HG02885 (cell line): ENCODE measurements at regions not wholly inside any gene's neighbourhood (a gene's known extent, or its start where the extent isn't known, plus 50 kb on each side); places are given as distances from the start of the nearest gene placed in this dataset.

Source experiments
- ATAC-seq: cut with Tn5 transposase; IDR thresholded peaks from one replicate; pipeline ENCODE4 v1.9.1; 2021; ENCODE audit warnings: mild to moderate bottlenecking; ENCODE audit not compliant: unreplicated experiment, poor library complexity

GRCh38 chr20:11059659-11060058 lies 385.9 kb upstream of the JAG1 start:
- ATAC-seq: no peak

DNA sequence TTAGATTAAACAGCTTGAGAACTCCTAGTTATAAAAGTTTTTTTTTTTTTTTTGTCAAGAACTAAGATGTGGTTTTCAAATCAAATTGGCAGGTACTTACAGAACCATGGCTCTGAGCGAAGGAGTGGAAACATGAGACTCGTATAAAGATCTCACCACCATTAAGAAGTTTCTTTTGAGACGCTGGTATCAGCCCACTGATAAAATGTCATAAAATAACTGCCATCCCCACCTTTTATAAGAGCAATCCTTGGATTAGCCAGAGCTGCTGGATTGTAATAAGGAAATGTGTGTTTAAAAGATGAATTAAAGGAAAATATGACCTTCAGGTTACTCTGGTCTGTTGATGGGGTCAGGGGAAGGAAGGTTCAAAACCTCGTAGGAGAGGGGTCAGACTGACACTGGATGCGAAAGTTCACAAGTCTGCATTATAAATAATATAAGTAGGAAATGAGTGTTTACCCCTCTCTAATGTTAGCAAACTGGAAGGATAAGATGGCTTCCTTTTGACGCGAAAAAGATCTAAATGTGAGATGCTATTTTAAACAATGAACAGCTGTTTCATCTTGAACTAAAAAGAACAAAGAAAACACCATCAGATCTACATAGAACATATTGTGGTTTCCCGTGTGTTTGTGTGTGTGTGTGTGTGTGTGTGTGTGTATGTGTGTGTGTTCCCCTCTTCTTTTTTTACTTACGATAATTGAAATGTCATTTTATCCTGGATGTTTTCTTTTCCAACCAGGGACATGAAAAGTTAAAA lies 386.8 kb upstream of the JAG1 start:
- no peak for ATAC-seq

GRCh38 chr20:11063444-11063843 lies 389.6 kb upstream of the JAG1 start:
- no peak for ATAC-seq

DNA sequence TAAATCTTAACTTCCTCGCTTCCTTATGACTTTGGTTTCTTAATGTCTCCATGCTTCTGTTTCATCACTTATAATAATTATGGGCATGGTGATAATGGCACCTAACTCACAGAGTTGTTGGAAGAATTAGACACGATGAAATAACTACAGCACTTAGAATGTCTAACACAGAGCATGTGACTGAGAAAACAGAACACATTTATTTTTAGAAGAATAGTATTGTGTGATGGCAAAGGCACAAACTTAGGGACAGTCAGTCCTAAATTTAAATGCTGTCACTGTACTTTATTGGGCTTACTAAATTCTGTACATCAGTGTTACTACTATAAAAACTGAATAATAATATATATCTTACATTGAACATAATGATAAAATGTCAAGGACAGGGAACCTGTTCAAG lies 391.1 kb upstream of the JAG1 start:
- no peak for ATAC-seq

DNA sequence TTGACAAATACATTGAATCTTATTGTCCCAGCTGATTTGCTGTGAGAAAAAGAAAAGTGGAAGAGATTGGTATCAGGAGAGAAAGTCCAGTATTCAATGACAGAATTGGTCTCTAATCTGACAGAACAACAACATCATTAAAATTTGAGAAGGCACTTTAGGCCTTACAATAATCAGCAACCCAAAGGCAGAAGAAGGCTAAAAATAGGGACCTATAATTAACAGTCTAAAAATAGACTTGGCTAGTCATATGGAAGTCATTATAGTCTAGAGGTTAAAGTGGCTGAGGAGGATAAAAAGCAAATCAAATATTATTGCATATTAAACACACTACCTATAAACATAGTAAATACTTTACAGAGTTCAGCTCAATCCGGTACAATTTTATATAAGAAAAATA lies 393.6 kb upstream of the JAG1 start:
- ATAC-seq: no peak

- no peak for ATAC-seq
These were observed 399.2 kb upstream of the JAG1 start for GRCh38 chr20:11072982-11073381.

GRCh38 chr20:11076434-11077105 lies 402.8 kb upstream of the JAG1 start:
- no peak for ATAC-seq

DNA sequence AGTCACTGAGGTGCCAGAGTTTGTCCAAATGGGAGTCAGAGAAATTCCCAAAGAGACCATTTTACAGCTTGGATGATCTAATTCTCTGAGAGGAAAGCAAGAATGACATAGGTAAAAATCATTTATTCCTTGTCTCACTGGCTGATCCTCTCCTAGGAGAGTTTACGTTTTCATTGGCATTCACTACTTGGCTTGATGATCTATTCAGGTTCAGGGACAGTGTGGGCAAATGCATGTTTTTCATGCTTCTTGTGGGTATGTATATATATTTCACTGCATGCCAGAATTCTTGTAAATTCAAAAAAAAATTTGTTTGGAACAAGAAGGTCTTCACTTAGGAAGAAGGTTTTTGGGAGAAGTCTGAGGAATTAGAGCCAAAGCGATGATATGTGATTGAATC lies 403.4 kb upstream of the JAG1 start:
- no peak for ATAC-seq

- no peak for ATAC-seq
These were observed 406.2 kb upstream of the JAG1 start for GRCh38 chr20:11080010-11080409.

DNA sequence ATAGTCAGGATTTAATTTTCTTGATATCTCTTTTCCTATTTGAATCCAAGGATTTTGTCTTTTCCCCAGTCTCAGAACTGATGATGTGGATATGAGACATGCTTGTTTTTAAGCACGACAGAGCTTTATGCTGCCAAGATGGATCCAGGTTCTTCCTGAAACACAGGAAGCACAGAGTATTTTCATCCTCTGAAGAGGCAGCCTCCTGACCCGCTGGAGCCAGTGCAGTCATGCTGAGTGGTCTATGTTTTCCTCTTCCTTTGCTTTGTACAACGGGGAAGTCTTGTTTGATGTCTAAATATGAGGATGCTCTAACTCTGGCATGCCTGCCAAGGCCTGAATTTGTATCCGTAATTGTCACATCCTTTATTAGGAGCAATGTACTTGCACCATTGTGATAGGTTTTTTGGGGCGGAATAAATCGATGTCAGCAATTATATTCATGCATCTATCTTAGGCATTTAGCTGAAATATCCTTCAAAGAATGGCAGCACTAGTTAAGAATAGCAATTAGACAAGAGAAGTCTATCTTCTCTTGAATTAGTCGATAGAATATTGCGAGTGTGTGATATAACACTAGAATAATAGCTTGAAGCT lies 407.1 kb upstream of the JAG1 start:
- ATAC-seq: no peak

DNA sequence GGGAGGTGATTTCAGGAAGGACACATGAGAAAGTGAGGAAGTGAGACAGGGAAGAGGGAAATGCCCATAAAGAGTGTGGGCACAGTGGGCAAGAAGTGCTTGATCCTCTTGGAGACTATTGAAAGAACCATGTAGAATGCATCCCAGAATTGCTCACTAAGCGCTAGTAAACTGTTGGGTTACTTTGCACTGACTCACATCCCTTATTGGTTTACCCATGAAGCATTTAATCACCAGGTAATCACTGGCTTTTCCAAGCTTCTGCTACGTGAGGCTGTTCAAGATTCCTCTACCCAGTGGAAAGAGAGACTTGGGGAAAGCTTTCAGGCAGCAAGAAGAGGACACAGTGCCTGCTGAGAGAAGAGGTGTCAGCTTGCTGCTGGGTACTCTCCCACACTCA lies 410.0 kb upstream of the JAG1 start:
- ATAC-seq: no peak

- ATAC-seq: no peak
These were observed 410.7 kb upstream of the JAG1 start for GRCh38 chr20:11084508-11084907.

DNA sequence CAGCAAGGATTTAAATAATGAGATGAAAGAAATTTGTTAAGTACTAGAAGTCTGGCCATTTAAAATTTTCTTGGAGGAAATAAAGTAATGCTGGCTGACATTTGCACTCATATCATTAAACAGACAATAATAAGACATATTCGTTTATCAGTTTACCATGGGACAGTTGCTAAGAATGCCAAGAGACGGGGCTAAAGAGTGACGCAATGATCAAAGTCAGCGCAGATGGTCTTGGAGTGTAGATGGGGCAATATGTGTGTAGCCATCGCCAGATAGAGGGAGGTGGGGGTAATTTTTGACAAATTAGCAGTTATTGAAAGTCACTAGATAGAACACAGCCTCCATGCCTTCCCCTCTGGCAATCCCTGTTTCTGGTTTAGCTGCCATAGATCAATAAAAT lies 413.2 kb upstream of the JAG1 start:
- no peak for ATAC-seq

DNA sequence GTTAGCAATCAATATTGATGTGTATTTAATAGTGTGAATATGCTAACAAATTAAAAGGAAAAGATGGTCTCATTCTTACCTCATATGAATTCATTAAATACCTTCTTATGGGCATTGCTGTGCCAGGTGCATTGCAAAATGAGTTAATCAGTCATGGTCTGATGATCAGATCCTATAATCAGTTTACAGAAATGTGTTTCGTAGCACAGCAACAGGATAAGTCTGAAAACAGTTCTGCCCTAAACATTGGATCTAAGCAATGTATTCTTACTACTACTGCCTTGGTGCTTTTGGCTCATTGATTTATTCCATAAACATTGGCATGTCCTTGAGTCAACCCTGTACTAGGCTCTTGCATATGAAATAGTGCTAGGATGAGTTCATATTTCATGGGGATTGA lies 417.0 kb upstream of the JAG1 start:
- ATAC-seq: no peak

DNA sequence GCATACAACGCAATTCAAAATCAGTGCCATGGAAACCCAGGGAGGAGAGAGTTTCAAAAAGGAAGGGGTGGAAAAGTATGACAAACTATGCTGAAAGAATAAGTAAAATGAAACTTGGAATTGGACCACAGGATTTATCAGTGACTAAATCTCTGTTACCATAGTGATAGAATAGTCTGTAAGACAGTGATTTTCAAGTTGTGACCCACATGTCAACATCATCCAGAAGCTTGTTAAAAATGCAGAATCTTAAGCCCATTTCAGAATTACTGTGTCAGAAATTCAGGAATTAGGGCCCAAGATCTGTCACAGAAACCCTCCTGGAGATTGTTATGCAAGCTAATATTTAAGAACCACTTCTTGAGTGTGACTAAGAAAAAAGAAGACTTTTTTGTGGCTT lies 417.7 kb upstream of the JAG1 start:
- ATAC-seq: no peak

GRCh38 chr20:11092151-11092550 lies 418.4 kb upstream of the JAG1 start:
- no peak for ATAC-seq

DNA sequence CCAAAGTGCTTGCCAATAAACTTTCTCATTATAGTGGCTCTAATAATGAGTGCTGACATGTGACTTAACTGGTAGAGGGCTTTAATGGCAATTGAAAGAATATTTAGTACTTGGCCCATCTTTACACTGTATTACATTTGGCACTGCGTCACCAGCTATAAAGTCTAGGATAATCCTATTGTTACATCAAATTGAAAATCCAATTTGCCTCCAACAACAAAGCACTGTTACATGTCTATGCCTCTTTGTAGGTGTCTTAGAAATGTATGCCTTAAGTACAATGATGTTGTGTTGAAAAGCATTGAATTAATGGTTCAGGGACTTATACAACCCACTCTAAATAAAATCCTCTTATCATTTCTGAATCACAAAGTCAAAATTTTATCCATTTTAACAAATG lies 420.4 kb upstream of the JAG1 start:
- ATAC-seq: no peak

DNA sequence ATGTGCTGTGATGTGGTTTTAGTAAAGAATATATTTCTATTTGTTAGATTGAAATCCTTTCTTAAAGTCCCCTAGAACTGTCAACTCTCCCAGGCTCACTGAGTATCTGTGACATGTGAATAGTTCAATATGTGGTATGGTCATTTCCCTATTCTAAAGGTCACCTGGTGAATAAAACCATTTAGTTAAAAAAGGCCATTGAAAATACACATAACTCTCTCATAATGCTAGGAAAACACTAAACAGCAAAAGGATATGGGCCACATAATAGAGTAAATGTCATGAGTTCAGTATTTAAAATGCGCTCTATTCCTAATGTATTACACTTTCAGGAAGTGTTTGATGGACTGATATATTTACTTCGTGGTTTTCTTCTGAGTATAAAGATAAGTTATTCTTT lies 420.9 kb upstream of the JAG1 start:
- no peak for ATAC-seq

DNA sequence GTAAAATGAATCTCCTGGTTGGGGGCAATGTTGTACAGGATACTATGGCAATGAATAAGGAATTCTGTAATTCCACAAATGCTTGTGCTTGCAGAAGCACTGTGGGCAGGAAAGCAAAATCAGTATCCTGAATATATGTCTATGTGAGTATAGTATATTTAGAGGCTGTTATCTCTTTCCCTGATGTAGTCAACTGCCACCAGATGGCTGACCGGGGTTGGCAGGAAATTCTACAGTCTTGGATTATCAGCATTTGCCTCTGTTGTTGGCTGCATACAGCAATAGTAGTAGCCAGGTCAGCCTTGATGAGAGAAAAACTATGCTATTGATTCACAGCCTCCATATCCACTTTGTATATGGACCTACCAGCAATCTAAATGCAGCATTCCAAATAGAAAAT lies 425.1 kb upstream of the JAG1 start:
- no peak for ATAC-seq

- no peak for ATAC-seq
These were observed 427.4 kb upstream of the JAG1 start for GRCh38 chr20:11101243-11101642.

- no peak for ATAC-seq
These were observed 427.9 kb upstream of the JAG1 start for GRCh38 chr20:11101696-11102095.

GRCh38 chr20:11103866-11104265 lies 430.1 kb upstream of the JAG1 start:
- no peak for ATAC-seq
